DMS53 treated with DMSO at 0.1 percent for 48 hours (cell line): ENCODE measurements at regions not wholly inside any gene's neighbourhood (a gene's known extent, or its start where the extent isn't known, plus 50 kb on each side); places are given as distances from the start of the nearest gene placed in this dataset.

Source experiments
- DNase-seq: peaks from one replicate; lab custom pipeline; 2025; ENCODE audit not compliant: unreplicated experiment; lab: John Stamatoyannopoulos, UW

DNA sequence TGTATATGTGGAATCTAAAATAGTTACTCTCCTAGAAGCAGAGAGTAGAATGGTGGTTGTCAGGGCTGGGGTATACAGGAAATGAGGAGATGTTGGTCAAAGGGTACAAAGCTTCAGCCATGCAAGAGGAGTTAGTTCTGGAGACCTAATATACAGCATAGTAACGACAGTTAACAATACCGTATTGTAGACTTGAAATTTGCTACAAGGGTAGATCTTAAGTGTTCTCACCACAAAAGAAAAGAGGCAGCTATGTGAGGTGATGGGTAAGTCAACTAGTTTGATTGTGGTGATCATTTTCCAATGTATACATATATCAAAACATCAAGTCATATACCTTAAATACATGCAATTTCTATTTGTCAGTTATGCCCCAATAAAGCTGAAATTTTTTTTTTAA, 98.2 kb upstream of the CYP1B1 start:
- DNase-seq: no peak

DNA sequence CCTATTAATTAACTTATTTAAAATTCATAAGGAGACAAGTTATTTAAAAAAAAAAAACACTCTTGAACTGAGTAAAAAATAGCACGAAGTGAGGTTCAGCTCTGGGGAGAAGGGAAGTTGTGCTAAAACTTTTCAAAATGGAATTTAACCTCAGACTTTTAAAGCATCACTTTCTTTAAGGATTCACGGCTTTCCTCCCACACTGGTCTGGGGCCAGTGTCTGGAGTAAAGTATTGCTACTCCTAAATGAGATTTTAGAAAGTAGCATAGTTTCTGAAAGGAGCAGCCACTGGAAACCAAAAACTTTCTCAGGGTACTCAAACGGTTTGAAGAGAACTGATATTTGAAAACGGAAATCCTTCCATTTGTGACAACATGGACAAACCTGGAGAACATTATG, 97.7 kb upstream of the CYP1B1 start:
- DNase-seq: no peak

DNA sequence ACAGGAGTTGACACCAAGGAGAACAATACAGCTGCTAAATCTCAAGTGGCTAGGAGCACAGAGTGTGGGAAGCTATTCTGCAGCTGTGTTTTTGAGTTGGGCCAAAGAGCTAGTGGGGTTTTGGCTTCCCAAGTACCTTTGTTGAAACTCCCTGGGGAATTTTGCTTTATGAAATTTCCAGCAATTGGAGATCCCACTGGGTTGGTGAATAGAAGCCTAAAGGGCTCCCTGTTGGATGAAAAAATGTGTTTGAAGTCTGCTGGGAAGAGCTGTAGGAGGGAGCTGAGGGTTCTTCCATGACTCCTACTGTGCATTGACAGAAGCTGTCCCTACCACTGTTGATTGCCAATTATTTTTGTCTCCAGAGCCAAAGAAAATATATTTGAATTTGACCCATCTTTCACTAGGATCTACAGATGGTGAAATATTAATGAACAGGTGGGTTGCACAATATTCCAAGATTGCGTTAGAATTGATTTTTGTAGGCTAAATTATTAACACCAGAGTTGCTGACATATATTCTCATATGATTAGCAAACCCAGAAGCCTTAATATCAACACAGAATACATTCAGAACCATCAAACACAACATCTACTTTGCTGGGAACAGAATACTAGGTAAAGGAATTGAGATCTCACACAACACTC, 95.4 kb upstream of the CYP1B1 start:
- no peak for DNase-seq

DNA sequence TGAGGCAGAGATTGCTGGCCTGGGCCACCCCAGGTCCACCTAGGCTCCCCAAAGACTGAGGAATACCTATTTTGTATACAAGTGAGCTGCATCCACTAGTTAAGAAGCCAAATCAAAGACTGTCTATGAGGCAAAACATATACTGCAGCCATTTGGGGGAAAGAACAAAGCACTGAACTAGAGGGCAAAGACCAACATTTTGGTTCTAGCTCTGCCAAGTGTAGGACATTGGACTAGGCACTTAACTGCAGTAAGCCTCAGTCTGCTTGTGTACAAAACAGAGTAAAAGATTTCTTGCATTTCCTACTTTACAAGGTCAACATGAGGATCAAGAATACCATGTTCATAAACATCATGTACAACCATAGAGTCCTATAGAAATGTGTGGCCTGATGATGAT, 94.8 kb upstream of the CYP1B1 start:
- no peak for DNase-seq

DNA sequence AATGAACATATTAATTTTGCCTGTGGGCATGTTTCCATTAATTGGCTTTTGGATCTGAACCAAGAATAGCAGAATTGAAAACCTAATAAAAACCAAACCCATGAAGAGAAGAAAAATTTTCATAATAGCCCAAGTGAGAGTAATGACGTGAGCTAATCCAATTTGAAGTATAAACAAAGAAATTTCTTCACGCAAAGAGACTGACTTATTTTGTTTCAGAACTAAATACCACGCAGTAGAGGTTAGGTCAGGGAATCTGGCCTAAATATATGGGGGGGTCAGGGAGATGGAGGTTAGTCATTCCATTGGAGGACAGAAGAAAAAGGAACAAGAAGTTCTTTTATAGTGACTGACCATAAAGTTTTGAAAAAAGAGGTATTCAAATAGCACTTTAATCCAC, 94.1 kb upstream of the CYP1B1 start:
- DNase-seq: no peak

DNA sequence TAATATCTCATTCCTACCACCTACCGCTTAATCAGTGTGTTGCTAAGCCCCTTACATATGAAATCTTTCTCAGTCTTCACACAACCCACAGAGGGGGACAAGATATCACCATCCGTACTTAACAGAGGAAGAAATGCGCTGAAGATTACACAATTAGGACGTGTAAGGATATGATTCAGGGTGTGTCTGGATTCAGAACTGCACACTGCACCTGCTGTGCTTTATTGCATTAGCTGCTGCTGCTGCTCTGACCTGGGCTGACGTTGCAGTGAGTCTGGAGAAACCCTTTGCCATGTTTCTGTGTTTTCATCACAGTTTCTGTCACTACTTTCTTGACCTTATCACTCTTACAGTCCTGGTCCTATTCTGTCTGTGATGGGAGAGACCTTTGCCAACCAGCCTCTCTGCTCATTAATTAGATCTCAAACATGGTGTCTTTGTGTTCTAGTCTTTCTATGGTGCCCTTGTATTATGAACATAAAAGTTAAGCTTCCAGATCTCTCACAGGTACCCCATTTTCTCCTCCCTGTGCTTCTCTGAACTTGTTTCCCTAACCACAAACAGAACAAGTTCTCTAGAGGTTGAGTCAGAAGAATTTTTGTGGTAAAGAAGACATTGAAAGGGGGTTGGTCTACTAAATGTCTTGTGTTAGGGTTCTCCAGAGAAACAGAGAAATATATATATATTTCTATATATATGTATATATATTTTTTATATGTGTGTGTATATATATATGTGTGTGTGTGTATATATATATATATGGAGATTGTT, 92.9 kb upstream of the CYP1B1 start:
- no peak for DNase-seq

DNA sequence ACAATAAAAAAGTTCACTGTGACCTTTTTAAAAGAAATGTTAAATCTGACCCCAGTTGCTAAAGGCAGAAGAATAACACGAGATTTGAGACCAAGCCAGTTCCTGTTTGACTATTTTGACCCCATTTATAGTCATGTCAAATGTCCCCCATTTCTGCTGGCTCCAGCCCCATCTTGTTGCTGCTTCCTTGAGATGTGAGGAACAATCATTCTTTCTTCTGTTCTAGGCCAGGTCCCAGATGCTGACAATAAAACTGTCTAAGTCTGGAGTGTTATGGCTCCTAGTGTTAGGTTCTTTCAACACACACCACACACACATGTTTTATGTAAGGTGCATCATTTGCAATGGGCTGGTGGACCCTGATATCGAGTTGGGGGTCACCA, 92.0 kb upstream of the CYP1B1 start:
- DNase-seq: no peak

DNA sequence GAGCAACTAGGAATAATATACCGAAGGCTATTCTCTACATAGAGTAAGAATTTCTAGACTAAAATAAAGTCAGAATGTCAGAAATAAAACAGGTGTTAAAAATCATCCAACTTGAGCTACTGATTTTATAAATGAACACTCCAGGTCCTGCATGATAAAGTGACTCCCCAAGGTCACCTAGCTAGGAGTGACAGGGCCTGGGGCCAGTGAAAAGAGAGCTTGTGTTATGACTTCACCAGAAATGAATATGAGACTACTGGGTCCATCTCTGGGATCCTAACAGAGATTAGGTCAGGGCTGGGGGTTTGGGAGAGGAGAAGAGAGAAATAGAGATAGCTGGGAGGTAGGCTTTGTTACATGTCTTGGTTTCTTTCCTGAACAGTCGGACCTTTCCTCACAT, 89.7 kb upstream of the CYP1B1 start:
- DNase-seq: no peak

DNA sequence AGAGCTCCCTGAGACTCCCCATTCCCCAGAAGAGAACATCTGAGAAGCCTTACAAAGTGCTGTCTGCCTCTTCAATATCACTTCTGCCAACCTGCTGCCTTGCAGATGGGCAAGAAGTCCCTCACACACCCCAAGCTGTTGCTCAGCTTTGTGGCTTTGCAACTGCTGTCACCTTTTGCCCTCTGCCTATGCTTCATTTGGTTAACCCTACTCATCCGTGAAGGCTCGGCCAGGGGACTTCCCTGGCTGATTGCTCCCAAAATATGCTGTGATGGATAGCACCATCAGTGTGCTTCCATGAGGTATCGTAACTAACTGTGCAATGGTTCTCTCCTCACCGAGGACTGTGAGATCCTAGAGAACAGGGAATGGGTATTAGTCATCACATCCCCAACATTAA, 88.9 kb upstream of the CYP1B1 start:
- DNase-seq: no peak

DNA sequence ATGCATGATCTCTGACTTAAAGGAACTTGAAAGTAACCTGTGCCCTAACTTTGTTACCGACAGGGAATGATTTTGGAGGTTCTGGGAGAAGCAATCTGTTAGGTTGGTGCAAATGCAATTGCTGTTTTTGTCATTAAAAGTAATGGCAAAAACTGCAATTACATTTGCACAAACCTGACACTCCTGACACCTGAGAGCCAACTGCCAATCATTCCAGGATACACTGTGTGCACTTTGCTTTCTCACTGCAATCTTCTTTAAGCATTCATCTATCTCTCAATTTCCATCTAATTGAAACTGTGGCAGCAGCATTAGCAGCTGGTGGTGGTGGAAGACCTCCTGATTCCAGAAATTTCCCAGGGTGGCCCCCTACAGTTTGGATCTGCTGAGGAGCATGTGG, 87.6 kb upstream of the CYP1B1 start:
- no peak for DNase-seq

DNA sequence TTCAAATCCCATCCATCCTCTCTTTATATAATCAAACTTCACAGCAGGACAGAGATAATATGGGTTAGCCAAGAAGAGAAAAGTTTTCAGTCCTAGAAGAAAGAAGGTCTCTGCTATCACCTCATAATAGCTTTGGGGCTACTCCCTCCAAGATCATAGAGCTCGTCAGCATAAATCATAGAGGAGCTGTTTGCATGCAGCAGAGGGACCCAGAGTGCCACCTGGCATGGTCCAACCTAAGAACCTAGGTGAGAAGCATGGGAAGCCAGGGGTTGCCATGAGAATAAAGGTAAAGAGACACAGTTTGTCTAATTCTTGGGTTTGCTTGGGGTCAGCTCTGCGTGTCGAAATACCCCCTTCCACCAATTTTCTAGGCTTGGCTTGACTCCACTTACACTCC, 87.1 kb upstream of the CYP1B1 start:
- no peak for DNase-seq

DNA sequence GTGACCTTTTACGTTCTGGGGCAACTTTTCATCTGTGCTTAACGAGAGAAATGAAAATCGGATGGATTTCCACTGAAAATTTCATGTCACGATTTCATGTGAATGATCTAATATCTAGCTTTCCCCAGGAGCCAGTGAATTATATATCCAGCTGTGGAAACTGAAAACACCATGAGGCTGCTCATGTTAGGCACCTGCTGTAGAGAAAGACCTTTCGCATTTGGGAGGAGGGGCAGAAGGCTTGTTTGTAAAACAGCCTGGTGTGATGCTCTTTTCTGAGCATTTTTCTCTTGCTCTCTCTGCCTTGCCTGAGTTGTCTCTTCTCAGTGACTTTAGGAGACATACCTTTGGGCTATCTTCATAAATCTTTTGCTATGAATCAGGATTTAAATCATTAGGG, 84.6 kb upstream of the CYP1B1 start:
- no peak for DNase-seq

DNA sequence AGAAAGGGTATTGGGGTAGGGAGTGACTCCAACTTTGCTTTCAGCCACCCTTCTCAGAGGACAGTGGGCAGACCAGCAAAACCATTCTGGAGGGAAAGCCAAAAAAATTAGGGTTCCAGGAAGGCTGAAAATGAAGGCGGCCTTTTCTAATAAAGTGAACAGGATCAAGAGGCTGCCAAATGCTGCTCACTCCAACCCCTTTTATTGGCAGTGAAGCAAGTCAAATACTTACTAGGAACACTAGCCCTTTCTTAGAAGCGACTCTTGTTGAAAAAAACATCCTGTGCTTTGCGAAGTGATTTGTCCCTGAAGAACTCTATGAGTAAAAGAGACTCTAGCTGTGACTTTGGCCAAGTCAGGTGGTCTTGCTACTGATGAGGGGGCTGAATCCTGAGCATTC, 83.6 kb upstream of the CYP1B1 start:
- DNase-seq: no peak

DNA sequence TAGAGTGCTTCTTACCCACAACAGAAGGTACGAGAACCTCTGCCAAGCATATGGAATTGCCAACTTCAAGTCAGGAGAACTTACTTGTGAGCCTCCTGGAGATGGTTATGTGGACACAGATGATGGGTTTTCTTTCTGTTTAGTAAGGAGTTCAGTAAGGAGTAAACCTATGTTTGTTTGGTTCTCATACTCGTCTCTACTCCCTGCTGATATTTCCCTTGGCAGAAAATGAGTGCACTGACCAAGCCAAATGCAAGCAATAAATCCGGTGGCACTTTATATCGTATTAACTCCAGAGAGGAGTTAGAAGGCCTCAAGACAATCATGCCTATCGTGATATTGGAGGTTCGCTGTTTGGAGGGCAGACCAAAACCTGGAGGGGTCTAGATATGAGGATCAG, 83.2 kb upstream of the CYP1B1 start:
- no peak for DNase-seq

DNA sequence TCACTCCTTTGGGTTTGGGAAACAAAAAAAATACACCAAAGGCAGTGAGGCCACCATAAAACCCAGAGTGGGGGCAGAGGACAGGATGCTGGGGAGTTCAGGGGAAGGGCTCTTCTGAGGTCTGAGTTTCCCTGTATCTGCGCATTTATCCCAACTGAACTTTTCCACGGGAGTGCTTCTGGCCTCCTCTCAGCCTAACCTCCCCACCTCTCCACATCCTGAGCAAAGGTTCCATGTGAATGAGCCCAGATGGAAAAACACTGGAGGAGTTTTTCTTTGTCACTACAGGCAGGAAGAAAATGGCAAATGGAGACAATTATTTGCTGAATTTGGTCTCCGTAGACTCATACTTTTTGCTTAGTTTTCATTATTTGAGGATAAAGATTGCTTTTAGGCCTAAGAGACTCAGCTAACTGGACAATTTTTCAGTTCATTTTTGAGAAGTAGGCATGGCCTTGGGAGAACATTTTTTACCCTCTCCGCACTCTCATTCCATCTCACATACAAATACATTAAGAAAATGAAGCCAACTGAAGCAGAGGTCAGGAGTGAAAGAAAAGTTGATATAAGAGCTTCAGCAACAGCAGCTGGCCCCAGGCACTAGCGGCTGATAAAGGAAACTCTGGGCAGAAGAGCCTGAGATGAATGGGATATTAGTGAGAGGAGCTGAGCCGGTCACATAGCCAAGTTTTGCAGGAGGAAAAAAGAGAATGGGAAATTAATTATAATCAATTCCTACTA, 82.6 kb upstream of the CYP1B1 start:
- no peak for DNase-seq

DNA sequence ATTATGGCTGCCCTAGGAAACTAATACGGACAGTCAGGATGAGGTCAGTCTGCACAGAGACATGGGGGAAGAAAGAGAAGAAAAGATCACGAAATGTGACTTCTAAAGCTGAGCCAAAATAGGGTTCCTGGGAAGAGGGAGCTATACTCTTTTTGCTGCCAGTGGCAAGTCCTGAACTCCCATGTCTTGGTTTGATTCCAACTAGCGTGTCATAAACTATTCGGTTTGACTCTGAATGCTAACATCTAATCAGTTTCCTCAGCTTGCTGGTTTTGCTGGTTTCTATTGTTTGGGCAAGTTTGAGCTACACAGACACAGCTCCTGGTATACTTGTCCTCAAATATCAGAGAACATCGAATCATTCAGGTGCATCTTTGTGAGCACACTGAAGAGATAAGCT, 80.5 kb upstream of the CYP1B1 start:
- DNase-seq: no peak

DNA sequence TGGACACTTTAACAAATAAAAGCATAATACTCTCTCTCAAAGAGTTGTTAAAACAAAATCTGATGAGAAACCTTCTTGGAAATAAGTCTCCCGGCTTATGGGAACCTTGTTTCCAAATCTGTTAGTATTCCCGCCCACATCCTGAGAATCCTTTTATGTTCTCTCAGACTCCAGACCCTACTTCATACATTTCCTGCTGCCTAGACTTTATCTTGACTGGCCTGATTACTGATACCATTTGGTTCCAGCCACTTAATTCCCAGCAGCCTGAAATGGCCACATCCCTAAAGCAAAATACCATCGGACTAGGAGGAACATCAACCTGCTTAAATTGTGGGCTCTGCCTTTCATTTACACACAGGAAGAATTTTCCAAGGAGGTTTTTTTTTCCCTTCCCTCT, 79.1 kb upstream of the CYP1B1 start:
- DNase-seq: no peak

DNA sequence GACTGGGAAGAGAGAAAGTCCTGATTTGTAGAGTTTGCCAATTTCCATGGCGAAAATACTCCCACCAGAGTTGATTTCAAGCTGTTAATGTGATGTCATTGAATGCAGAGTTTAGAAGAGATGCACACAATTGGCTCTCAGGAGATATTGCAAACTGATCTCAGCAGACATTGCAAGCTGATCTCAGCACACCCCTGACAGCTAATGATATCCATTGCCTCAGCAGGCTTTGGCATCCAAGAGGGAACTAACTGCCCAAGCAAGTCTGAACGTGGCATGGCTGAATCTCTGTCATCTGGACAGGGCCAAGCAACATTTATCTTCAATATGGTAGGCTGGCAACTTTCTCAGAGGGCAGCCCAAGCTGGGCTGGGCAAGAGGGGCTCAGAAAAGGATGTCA, 78.4 kb upstream of the CYP1B1 start:
- no peak for DNase-seq

DNA sequence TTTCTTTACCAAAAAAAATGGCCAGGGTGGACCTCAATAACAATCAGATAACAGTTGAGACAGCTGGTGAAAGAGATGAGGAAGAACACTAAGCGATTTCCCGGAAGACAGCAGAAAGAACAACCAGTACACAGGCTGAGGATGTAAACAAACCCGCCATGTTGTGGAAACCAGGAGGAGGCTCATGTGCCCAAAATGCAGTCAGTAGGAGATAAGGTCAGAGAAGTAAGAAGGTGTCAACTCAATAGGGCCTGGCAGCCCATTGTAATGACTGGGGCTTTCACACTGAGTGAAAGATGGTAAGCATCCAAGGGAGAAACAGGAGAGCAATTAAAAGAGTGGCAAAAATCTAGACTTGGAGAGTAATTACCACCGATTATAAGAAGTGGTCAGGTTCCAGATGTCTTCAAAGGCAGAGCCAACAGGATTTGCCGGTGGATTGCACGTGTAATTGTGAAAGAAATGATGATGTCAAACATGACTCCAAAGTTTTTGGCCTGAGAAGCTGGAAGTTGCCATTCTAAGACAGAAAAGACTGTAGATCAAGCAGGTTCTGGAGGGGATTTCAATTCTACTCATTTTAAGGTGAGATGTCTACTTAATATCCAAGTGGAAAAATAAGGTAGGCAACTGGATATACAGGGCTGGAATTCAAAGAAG, 77.7 kb upstream of the CYP1B1 start:
- no peak for DNase-seq

DNA sequence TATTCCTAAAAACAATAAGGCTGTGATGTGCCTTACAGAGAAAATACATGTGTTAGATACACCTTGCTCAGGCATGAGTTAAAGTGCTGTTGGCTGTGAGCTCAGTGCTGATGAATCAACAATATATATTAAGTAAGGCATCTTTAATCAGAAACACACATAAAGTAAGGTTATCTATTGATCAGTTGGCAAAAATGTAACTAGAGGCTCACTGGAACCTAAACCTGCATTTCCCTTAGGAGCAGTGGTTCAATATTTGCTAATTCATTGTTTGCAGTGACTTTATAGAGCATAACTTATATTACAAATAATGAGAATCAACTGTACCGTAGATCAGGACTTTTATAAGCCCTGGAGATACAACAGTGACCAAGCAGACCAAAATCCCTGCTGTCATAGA, 77.0 kb upstream of the CYP1B1 start:
- no peak for DNase-seq

DNA sequence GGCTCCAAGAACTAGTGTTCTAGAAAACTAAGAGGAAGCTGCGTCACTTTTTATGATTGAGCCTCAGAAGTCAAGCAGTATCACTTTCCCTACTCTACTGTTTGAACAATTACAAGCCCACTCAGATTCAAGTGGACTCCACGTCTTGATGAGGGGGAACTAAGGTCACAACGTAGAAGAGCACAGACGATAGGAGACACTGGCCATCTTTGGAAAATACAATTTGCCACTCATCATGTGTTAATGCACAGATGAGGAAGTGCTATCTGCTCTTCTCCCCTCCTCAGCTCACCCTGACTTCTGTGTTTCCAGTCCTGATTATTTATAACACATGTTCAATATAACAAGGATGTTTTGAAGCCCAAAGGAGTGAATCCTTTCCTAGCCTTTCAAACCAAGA, 76.1 kb upstream of the CYP1B1 start:
- DNase-seq: no peak

DNA sequence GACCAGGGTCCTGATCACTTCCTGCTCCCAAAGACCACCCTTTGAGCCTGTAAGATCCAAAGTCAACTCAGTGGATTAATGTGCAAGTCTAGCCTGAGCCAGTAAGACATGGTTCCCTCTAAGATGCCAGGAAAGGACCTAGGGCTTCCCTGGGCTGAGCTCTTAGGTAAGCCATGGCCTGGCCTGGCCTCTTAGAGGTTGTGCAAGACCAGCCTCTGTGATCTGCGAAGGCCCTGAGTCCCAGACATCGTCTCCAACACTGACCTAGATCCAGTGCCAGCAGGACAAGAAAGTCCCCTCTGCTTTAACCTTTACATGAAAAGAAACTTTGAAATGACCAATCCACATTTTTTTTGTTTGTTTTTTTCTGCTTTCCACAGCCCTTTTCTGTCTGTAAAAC, 73.6 kb upstream of the CYP1B1 start:
- no peak for DNase-seq
